NCI-H748 (cell line): ENCODE measurements at regions not wholly inside any gene's neighbourhood (a gene's known extent, or its start where the extent isn't known, plus 50 kb on each side); places are given as distances from the start of the nearest gene placed in this dataset.

Experiments used
- DNase-seq: peaks from one replicate; lab custom pipeline; 2025; ENCODE audit not compliant: unreplicated experiment; lab: John Stamatoyannopoulos, UW

DNA sequence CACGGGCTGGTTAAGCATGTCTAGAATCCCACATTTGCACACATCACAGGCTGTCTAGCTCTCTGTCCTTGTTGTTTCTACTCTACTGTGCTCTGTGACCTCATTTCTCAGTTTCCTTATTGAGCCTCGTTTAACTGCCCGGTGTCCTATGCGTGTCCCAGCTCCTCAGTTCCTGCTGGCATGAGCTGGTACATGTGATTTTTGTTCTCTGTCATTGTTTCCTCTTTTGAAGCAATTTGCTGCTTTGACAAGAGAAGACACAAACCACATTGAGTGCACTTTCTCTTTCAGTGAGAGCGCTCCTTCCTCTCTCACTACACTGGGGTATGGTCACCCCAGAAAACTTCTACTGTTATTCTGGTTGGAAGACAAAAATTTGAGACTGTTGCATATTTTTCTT is 563.5 kb downstream of the PDCD6IP start:
- DNase-seq: no peak

DNA sequence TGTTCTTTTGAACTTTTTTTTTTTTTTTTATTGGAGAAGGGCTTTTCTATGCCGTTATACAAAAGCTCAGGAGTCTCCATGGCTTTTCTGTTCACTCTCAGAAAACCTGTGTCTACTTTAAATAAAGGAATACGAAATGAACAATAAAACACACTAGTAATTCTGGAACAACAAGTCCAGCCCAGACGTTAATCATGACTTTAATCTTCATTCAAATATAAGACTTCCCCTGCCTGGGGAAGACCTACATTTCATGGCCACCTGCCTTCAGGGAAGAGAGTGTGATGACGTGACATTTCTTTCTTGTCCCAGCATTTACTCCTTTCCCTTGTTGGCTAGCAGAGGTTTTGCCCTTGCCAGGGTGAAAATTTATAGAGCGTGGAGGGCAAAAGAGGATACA is 564.5 kb downstream of the PDCD6IP start:
- no peak for DNase-seq

DNA sequence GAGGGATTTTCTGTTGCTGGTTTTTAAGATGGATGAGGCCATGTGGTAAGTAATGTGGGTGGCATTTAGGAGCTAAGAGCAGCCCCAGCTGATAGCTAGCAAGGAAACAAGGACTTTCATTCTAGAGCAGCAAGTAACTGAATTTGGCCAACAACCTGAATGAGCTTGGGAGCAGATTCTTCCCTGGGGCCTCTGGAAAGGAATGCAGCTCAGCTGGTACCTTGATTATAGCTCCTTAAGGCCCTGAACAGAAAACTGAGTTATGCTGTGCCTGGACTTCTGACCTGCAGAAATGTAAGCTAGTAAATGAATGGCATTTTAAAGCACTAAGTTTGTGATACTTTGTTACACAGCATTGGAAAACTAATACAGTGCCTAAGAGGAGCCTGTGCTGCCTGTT is 565.5 kb downstream of the PDCD6IP start:
- no peak for DNase-seq

DNA sequence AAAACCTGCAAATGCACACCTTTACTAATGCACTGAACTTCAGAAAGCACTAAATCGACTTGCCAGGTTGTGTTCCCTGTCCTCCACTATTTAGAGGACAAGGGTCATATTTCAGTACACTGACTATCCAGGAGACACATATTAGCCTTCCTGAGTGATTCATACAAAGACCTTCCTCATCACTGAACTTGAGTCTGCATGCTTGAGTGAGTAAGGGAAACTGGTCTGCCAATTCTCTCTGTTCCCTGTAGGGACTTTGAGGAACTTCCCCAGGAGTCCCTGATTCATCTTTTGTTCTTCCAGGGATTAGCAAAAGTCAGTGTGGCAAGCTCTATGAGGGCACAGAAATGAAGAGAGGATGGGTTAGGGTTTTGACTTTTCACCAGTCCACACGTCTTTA is 565.9 kb downstream of the PDCD6IP start:
- no peak for DNase-seq

DNA sequence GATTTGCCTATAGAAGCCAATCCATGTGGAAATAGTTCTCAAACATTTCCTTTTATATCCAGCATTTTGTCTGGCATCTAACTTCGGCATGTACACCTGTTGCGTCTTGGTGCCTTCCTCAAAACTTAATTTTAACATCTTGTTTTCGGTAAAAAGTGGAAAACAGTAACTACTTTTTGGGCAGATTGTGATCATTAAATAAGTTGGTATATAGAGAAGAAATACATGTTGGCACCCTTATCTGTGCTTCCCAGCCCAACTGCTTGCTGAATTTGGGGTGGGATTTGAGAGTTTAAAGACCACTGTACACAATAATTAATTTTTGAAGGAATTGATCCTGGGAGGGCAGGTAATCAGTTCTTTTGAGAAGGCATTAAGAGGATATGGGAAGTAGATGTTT is 566.8 kb downstream of the PDCD6IP start:
- DNase-seq: no peak

DNA sequence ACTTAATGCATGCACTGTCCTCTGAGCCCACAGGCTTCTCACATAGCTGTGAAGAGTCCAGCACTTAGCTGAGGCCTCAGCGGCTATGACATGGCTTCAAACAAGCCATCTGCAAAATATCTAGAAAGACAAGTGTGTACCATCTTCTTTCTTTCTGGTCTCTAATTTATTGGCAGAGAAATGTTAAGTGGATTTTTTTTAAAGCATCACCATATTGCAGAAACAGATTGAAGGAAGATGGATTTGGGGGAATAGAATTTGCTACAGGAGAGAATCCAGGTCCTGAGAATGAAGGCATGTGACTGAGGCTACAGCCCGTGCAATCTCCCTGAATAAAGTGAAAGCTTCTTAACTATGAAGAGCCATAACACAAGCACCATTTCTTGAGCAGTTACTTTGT is 567.3 kb downstream of the PDCD6IP start:
- no peak for DNase-seq

DNA sequence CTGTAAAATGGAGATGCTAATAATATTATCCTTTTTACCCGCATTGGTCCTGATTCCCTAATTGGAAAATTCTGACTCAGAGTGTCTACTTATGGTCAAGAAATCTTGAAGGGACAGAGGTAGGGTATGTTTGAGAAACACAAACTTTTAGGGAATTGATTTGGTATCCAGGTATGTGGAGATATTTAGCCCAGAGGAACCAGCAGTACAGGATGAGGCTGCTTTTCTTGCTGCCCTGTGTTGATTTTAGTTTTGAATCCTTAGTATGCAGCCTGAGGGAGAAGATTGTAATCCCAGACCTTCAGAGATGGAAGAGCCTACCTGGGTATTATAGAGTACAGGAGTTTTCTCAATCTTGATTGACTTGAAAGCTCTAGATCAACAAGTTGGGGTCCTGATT is 569.1 kb downstream of the PDCD6IP start:
- no peak for DNase-seq

DNA sequence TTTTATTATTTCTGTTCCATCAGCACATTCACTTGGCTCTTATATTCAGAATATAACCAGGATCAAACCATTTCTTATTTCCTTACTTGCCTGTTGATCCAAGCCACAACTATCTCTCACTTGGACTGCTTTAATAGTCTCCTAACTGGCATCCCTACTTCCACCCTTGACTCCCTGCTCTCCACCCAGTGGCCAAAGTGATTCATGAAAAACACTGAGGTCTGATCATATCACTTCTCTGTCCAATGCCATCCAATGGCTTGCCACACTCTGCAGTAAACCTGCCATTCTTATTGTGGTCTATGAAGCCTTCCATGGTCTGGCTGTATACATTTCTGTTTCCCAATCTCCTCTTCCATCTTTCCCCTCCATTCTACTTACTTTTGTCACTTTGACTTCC is 576.1 kb downstream of the PDCD6IP start:
- DNase-seq: no peak

DNA sequence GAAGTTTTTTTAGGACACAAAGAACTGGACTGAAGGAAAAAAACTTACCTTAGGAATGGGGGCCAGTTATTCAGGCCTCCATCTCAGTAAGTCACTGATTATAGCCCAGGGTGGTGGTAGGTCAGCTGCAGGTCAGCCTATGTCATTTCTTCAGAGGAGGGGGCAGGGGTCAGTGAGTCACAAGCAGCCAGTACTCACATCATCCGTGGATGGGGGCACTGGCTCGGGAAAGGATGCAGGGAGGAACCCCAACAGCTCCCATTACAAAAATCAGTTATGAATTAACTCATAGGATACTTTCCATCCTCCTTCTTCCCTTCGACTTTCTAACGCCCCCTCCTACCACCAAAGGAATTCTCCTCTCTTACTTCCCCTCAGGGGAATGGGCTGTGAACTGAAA is 578.3 kb downstream of the PDCD6IP start:
- no peak for DNase-seq

DNA sequence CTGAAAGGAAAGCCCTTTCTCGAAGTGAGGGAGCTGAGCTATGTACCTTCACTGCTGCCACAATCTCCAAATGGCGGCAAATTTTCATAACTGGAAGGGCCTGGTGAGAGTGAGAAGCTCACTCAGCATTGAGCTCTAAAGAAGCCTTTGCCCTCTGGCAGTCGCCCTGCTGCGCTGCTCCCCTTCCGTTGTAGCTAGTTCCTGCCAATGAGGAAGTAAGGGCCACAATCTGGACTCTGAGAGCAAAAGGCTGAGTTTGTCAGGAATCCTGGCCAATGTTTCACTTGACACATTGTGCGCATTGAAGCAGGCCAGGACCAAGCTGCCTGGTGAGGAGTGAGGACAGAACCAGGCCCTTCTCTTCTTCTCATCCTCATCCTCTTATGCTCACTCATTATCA is 579.5 kb downstream of the PDCD6IP start:
- no peak for DNase-seq

DNA sequence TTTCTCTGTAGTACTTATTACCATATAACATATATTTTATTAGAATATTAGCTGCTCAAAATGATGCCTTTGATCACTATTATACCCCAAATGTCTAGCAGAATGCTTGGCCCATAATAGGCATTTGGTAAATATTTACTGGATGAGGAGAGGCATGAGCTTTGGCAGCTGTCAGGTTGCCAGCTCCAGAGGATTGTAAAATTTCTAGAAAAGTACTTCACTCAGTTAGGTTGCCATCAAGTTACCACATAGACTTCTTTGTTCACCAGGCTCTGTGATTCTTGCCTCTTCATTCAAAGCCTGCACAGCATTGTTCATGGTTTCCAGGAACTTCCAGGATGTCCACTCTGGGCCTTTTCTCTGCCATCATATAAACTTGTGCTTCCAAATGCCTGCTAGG is 582.8 kb downstream of the PDCD6IP start:
- DNase-seq: no peak

DNA sequence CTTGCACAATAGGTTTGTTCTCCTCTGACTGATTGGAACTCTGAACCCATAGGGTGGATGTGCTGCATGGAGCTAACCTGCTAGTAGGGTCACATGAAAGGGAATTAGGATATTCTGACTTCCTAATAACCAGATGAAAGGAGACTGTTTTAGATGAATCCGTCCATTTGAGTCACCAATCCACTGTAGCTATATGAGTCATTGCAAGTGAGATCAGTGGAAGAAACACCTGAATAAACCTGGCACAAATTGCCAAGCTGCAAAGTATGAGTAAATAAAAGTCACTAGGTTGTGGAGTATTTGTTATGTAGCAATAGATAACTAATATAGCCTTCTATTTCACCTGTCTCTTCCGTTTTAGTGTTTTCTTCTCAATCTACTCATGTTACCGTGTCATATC is 584.4 kb downstream of the PDCD6IP start:
- DNase-seq: peak; percentile 3

DNA sequence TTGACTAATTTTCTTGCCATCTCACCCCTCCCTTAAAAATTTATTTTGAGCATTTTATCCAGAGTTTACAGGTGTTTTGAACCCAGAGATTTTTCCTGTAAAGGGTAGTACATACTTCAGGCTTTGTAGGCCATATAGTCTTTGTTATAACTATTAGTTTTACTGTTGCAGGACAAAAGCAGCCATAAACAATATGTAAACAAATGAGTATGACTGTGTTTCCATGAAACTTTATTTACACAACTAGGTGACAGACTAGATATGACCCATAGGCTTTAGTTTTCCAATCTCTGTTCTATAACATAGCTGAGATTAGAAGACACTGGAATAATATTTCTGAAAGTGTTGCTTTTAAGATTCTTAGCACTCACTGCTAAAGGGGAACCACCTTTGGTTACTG is 587.9 kb downstream of the PDCD6IP start:
- DNase-seq: no peak

DNA sequence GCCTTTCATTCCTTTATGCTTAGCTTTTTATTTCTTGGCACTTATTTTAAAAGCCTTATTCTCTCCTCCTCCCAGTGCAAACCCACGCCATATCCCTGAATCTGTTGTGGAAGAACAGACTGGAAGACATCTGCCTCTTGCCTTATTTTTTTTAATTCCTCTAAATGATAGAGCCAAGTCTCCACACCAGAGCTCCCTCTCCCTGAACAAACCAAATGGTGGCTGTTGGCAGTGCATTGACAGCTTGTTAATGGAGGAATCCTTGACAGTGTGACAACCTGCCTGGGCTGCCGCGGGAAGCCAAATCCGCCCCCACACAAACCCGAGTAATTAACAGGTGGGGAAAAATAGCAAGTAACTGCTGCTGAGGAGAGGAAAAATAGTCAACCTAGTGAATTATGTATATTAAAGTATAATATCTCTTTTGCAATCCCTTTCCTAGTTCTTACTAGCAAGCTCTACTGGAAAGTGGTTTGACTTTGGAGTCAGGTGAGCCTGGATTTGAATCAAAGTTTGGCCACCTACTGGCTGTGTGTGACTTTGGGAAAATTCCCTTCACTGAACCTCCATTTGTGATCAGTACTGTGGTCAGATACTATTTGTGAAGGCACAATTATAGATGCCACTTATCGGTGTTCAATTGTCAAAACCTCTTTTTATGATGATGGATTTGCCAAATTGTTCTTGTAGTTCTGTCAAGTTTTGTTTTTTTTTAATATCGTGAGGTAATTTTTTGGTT is 589.6 kb downstream of the PDCD6IP start:
- peak; percentile 1 for DNase-seq

DNA sequence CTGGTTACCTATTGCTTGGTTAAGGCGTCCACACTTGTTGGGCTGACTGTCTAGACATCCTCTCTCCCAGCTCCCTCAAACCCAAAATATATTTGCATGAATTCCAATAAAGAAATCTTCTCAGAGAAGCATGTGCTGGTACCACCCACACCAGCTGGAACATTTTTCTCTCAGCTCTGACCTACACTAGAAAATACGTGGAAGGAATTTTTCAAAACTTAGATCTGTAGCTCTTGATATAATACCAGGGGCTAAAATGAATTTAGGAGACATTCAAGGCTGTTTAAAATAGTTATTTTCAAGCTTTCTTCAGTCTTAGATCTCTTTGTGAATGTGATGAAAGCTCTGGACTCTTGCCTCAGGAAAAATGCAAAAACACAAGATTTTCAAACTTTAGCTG is 590.4 kb downstream of the PDCD6IP start:
- no peak for DNase-seq

DNA sequence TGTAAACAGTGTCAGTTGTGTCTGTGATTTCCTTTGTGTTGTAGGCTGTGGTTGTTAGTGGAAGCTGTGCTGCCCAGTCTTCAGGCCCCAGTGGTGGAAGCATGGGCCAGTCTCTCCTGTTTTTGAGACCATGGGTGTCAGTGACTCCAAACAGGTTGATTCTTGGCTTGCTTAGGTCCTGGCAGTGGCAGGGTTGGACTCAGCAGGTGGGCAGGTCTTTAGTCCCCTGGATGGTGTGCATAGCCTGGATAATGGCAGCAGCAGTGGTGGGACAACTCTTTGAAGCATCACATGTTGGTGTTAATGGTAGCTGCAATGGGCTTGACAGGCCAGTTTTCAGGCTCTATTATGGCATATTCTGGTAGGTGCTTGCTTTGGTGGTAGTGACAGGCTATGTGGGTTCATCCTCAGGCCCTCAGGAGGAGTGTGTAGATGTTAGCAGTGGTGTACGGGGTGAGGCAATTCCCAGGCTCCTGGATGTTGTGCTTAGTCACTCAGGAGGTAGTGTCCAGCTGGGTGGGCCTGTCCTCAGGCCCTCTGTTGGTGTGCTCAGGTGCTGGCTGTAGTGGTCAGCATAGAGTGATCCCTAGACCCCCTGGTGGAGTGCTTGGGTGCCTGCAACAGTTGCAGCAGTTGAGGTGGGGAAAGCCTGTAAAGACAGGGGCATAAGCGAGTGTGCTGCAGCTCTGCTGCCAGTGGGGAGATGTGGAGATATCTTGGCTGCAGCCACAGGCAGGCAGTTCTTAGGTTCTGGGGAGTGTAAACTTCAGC is 596.7 kb downstream of the PDCD6IP start:
- no peak for DNase-seq

DNA sequence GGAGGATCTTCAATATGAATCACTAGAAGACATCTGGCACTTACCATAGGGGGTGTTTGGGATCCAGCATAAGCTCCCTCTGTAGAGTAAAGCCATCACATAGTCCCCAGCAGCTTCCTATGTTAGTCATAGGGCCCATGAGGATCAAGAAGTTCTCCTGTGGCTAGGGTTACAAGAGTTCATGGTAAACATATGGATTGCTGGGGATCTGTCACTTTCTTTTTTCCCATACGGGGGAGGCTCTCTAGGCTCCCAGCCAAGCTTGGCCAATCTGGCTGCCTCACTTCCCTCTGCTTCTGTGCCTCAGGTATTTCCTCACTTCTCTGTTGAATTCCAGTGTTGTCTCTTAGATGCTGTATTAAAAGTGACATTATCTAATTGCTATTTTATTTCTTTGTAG is 597.9 kb downstream of the PDCD6IP start:
- no peak for DNase-seq

DNA sequence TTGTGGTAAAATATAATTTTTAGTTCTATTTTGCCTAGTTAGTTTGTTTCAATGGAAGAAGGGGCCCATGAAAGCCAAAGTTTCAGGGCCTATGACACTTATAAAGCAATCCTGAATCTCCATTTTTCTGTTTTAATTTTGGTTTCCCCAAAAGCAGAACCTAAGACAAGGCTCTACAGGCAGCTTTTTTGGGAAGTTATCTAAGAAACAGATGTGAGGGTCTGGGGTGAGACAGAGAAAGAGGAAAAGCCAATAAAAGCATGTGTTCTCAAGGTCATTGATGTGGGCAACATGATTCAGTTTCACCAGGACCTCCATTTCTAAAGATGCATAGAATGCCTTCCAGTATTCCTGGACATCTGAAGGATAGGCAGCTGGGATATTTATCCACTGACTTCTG is 598.5 kb downstream of the PDCD6IP start:
- no peak for DNase-seq

DNA sequence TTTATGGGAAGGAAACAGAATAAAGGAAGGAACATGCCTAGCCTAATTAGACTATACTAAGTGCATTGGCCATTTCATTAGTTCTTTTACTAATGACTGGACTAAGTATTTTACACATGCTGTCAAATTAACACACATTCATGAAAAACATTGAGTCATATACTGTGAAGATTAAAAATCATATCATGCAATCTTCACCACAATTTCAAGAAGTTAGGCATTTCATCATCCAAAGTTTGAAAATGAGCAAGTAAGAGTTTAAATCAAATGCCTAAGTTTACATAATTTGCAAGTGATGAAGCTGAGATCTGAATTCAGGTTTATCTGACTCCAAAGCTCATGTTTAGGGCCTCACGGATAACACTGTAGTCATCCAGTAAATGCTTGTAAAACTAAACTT is 601.0 kb downstream of the PDCD6IP start:
- DNase-seq: no peak

DNA sequence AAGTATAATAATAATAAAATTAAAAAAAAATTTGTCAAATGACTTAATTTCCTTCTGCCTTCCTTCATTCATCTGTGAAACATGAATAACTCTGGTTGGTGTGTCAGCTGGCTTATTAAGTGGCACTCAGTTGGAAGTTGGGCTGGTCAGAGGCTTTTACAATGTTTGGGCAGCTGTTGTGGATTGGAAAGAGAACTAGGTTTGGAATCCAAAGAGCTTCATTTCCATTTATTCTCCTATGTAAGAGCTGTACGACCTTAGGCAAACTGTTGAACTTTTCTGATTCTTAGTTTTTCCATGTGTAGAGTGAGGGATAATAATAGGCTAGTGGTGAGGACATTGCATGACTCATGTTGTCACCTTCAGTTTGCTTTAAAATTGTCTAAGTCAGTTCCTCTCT is 606.7 kb downstream of the PDCD6IP start:
- DNase-seq: no peak

DNA sequence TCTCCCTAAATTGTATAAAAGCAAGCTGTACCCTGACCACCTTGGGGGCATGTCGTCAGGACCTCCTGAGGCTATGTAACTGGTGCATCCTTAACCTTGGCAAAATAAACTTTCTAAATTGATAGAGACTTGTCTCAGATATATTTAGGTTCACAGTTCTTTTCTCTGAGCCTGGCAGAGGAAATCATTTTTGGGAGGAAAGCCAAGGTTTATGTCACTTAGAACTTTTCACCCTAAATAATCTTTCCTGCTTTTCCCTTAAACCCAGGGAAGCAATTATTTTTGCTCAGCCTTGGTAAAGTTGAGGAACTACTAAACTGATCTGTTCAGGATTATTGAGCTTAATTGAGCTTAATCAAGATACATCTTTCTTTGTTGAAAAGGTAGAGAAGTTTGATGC is 608.9 kb downstream of the PDCD6IP start:
- no peak for DNase-seq

DNA sequence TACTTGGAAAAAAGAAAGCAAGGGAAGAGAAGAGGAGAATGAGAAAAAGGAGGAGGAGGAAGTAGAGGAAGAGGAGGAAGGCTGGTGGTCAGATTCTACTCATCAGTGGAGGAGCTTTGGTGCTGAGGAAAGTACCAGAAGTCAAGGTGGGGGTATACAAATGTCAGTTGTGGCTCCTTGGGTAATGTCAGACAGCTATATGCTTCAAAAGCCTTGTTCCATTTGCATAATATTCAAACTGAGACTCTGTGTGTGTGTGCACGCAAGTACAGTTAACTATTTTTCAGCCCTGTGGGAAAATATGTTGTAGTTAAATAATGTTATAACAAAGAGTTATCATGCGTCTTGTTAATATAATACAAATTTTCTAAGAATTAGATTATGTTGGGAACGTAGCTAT is 609.7 kb downstream of the PDCD6IP start:
- DNase-seq: no peak

DNA sequence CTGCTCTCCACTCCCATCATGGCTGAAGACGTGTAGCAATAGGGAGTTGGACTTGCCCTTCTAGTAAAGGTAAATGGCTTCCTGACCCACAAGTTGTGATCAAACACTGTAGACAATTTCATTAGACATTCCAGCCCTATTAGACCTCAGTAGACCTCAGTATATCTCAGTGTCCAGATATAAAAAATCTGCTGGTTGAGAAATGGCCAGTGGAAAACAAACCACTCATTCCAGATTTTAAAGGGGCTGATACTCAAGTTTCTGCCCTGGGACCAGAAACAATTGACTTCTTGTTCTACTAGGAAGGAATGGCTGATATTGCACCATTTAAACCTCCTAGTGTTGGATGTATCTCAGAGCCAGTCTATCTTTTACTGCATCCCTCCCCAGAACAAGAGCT is 613.2 kb downstream of the PDCD6IP start:
- no peak for DNase-seq
